Psoas muscle (tissue), 7 donors: ENCODE measurements at regions not wholly inside any gene's neighbourhood (a gene's known extent, or its start where the extent isn't known, plus 50 kb on each side); places are given as distances from the start of the nearest gene placed in this dataset.

Experiments
- ATAC-seq, 4 donors: fragments of 200-7000 bp; cut with Tn5 transposase; one replicate each; pipeline ENCODE4 v1.9.1; 2020; ENCODE audit warnings: moderate library complexity in 3 of 4, mild to moderate bottlenecking in 2 of 4
- DNase-seq, 2 donors: peaks; one replicate each; pipeline ENCODE4 v3.0.0-alpha.2; 2020
- H3K27ac ChIP-seq: fragments of 200-600 bp; one replicate; pipeline ENCODE4 v1.8.0; 2022
- H3K27me3 ChIP-seq, 3 donors: fragments of 200-600 bp in 1 of 3; one replicate each; pipeline versions ENCODE4 v1.6.1 to v1.8.0; 2013 to 2022; ENCODE audit warnings: low read length in 2 of 3, mild to moderate bottlenecking in 2 of 3, moderate library complexity in 1 of 3; ENCODE audit not compliant: insufficient read depth in 3 of 3
- H3K36me3 ChIP-seq, 2 donors: fragments of 200-600 bp in 1 of 2; one replicate each; pipeline versions ENCODE4 v1.6.1 to v1.8.0; 2013 to 2022; ENCODE audit warnings: low read depth in 1 of 2, mild to moderate bottlenecking in 1 of 2, moderate library complexity in 1 of 2; ENCODE audit not compliant: insufficient read depth in 1 of 2
- H3K4me1 ChIP-seq: fragments of 200-600 bp; one replicate; pipeline ENCODE4 v1.8.0; 2022
- H3K4me3 ChIP-seq: fragments of 200-600 bp; one replicate; pipeline ENCODE4 v1.8.0; 2022; ENCODE audit warnings: mild to moderate bottlenecking
- H3K9me3 ChIP-seq: fragments of 200-600 bp; one replicate; pipeline ENCODE4 v1.8.0; 2022
- WGBS, 3 donors: extraction: QIAGEN DNeasy Blood & Tissue Kit; methylation state at CpG; one replicate each; pipeline versions ENCODE4 v1.1.6 to v1.1.7; 2013; 5-methylcytosine and 5-hydroxymethylcytosine counted together
- intact Hi-C, 2 donors: fragments of 100-400 bp; cut with DNase I; formaldehyde crosslinking; loops; one replicate each; pipeline versions ENCODE4 v1.11.0 to v1.14.2; 2022
- TF ChIP-seq, protein P1 (sequence below): fragments of 200-600 bp; IDR thresholded peaks from one replicate; pipeline ENCODE4 v1.8.0; 2022; ENCODE audit warnings: antibody characterized with exemption
- donor health status: healthy with polysubstance abuse.
- donor health status: DM: no; HTN: no; CAD: no; lungs with moderate emphysema.
- donor health status: Bipolar disorder and iron deficiency.
- donor health status: healthy.
- donor health status: DM: yes; HTN: yes; CAD: no.
- donor health status: DM: no; HTN: no; CAD: no.
- donor health status: DM: yes; HTN: yes; CAD: no.

DNA sequence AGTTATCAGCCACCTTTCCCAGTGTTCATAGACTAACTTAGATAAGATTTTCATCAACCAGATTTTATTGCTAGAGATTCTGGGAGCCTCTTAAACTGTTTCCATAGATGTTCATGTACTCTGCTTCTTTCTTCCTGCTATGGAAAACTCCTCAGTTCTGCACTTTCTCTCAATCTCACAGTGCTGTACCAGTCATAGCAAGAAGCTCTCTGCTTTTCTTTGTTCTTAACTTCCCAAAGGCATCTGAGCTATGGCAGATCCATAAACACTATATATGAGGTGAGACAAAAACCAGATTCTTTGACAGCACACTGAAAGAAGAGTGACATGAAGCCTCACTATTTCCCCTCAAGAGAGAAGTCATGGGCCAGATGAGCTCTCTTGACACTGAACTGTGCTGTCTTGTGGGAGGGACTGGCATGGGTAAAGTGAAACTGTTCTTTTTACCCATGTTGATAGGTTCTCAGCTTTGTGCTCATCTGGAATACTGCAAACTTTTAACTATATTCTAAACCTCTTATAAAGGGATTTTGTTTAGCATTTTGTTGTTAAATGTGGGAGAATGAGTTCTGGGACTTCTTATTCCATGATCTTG, 64.2 kb upstream of the LYPLAL1 start:
- DNase-seq (no peak), ATAC-seq (no peak)
- no peak overlapping the region for H3K27ac ChIP-seq
- peaks cover 8% of the 10 kb centered on the region for H3K9me3 ChIP-seq
- no peak overlapping the region for H3K4me3 ChIP-seq
- no peaks in the 10 kb centered on the region for H3K27me3 ChIP-seq
- no peaks in the 10 kb centered on the region for H3K36me3 ChIP-seq
- TF ChIP-seq, protein P1, sequence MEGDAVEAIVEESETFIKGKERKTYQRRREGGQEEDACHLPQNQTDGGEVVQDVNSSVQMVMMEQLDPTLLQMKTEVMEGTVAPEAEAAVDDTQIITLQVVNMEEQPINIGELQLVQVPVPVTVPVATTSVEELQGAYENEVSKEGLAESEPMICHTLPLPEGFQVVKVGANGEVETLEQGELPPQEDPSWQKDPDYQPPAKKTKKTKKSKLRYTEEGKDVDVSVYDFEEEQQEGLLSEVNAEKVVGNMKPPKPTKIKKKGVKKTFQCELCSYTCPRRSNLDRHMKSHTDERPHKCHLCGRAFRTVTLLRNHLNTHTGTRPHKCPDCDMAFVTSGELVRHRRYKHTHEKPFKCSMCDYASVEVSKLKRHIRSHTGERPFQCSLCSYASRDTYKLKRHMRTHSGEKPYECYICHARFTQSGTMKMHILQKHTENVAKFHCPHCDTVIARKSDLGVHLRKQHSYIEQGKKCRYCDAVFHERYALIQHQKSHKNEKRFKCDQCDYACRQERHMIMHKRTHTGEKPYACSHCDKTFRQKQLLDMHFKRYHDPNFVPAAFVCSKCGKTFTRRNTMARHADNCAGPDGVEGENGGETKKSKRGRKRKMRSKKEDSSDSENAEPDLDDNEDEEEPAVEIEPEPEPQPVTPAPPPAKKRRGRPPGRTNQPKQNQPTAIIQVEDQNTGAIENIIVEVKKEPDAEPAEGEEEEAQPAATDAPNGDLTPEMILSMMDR, result no peak
- H3K4me1 ChIP-seq, result no peaks in the 10 kb centered on the region
- intact Hi-C loops, result no loop called here

DNA sequence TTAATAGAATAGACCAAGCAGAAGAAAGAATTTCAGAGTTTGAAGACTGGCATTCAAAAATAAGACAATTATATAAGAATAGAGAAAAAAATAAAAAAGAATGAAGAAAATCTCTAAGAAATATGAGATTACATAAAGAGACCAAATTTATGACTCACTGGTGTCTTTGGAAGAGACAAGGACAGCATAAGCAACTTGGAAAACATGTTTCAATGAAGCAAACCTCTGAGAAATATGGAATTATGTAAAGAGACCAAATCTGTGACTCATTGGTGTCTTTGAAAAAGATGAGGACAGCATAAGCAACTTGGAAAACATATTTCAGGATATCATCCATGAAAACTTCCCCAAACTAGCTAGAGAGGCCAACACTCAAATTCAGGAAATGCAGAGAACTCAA, 60.4 kb upstream of the LYPLAL1 start:
- H3K27me3 ChIP-seq, result no peaks in the 10 kb centered on the region
- no peak for DNase-seq
- no peaks in the 10 kb centered on the region for H3K36me3 ChIP-seq
- H3K4me3 ChIP-seq, result no peak overlapping the region
- ATAC-seq, result no peak
- no peaks in the 10 kb centered on the region for H3K4me1 ChIP-seq
- TF ChIP-seq, protein P1, result no peak
- H3K27ac ChIP-seq, result no peak overlapping the region
- H3K9me3 ChIP-seq, result peaks cover 8% of the 10 kb centered on the region
- intact Hi-C loops, result no loop called here

DNA sequence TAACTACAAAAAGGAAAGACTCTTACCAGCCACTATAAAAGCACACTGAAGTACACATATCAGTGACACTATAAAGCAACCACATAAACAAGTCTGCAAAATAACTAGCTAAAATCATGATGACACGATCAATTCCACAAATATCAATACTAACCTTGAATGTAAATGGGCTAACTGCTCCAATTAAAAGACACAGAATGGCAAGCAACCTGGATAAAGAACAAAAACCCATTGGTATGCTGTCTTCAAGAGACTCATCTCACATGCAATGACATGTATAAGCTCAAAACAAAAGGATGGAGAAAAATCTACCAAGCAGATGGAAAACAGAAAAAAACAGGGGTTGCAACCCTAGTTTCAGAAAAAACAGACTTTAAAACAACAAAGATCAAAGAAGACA, 59.7 kb upstream of the LYPLAL1 start:
- H3K27ac ChIP-seq, result no peak overlapping the region
- WGBS, 3 donors, result 89 to 100% (median 96%) methylated on average over 1 of the region's 1 CpG
- intact Hi-C loops, result no loop called here
- ATAC-seq (no peak), DNase-seq (no peak)
- TF ChIP-seq, protein P1, result no peak
- H3K4me1 ChIP-seq, result no peaks in the 10 kb centered on the region
- H3K4me3 ChIP-seq, result no peak overlapping the region
- H3K9me3 ChIP-seq, result peaks cover 8% of the 10 kb centered on the region
- no peaks in the 10 kb centered on the region for H3K36me3 ChIP-seq
- H3K27me3 ChIP-seq, result no peaks in the 10 kb centered on the region

- Histone ChIP-seq H3K4me3 (no peak overlapping the region), H3K27me3 (no peaks in the 10 kb centered on the region), H3K9me3 (no peaks in the 10 kb centered on the region), H3K27ac (no peak overlapping the region), H3K36me3 (no peaks in the 10 kb centered on the region), H3K4me1 (peaks cover 28% of the 10 kb centered on the region)
- TF ChIP-seq, protein P1, result no peak
- intact Hi-C loops, result loop anchor here in 1 of 2 donors (5.0 kb wide), 1 partner anchor 52 kb away; the partner anchor contains the start of gene LYPLAL1
- no peak for ATAC-seq
- no peak for DNase-seq
These were observed 53.8 kb upstream of the LYPLAL1 start for GRCh38 chr1:219119839-219120238.
